CD4-positive, alpha-beta T cell (primary cell): ENCODE measurements at regions not wholly inside any gene's neighbourhood (a gene's known extent, or its start where the extent isn't known, plus 50 kb on each side); places are given as distances from the start of the nearest gene placed in this dataset.

Source experiments
- ATAC-seq: fragments of 200-7000 bp; cut with Tn5 transposase; one replicate; pipeline ENCODE4 v1.10.0; 2022; ENCODE audit warnings: mild to moderate bottlenecking; ENCODE audit not compliant: poor library complexity
- CTCF ChIA-PET: fragments of 350-600 bp; sonication (Branson Sonifier 250); formaldehyde crosslinking; loops from one replicate; lab custom pipeline; 2021; ENCODE audit warnings: antibody characterized with exemption, inconsistent platforms; lab: Charles Lee
- POLR2A ChIA-PET: fragments of 350-600 bp; sonication (Branson Sonifier 250); formaldehyde crosslinking; loops from one replicate; lab custom pipeline; 2021; ENCODE audit warnings: antibody characterized with exemption, inconsistent platforms; lab: Charles Lee
- DNase-seq, 14 experiments: peaks; one replicate each; pipeline ENCODE4 v3.0.0-alpha.2; 2013 to 2020; ENCODE audit warnings: mixed read lengths in 2 of 14
- H3K27ac ChIP-seq, 2 donors: one replicate each; pipeline versions ENCODE4 v1.5.1 to v1.7.0; 2013; ENCODE audit warnings: low read length in 2 of 2, low read depth in 1 of 2, mild to moderate bottlenecking in 1 of 2
- H3K27me3 ChIP-seq, 2 experiments: 1 replicate in 1 of 2; 2 replicates in 1 of 2; pipeline versions ENCODE4 v1.6.1 to v1.7.0; 2013; ENCODE audit warnings: low read length in 2 of 2, control low read depth in 1 of 2, mild to moderate bottlenecking in 1 of 2, moderate library complexity in 1 of 2; ENCODE audit not compliant: insufficient read depth in 2 of 2, control insufficient read depth in 1 of 2
- H3K36me3 ChIP-seq: one replicate; pipeline ENCODE4 v1.6.1; 2013; ENCODE audit warnings: low read length, control low read depth; ENCODE audit not compliant: insufficient read depth
- H3K4me1 ChIP-seq: one replicate; pipeline ENCODE4 v1.6.1; 2013; ENCODE audit warnings: low read length, control low read depth; ENCODE audit not compliant: insufficient read depth
- H3K4me3 ChIP-seq: one replicate; pipeline ENCODE4 v1.5.1; 2013; ENCODE audit warnings: mild to moderate bottlenecking, low read length, moderate library complexity
- H3K9me3 ChIP-seq, 2 experiments: 1 replicate in 1 of 2; 2 replicates in 1 of 2; pipeline versions ENCODE4 v1.6.1 to v1.7.0; 2013; ENCODE audit warnings: low read length in 2 of 2, mild to moderate bottlenecking in 2 of 2, control low read depth in 1 of 2, moderate library complexity in 1 of 2; ENCODE audit not compliant: control insufficient read depth in 1 of 2, insufficient read depth in 1 of 2
- H3K27ac Mint-ChIP-seq: one replicate; pipeline ENCODE4 v1.8.0; 2020; ENCODE audit warnings: mixed read lengths
- H3K27me3 Mint-ChIP-seq: one replicate; pipeline ENCODE4 v1.8.0; 2021; ENCODE audit warnings: mixed read lengths
- H3K36me3 Mint-ChIP-seq: one replicate; pipeline ENCODE4 v1.8.0; 2021; ENCODE audit warnings: low read depth, mixed read lengths
- H3K4me1 Mint-ChIP-seq: one replicate; pipeline ENCODE4 v1.8.0; 2021; ENCODE audit warnings: low read depth, mixed read lengths
- H3K4me3 Mint-ChIP-seq: one replicate; pipeline ENCODE4 v1.8.0; 2020; ENCODE audit warnings: mild to moderate bottlenecking, mixed read lengths
- H3K9me3 Mint-ChIP-seq: one replicate; pipeline ENCODE4 v1.8.0; 2020; ENCODE audit warnings: mixed read lengths
- CTCF ChIP-seq: fragments of 200-600 bp; IDR thresholded peaks from one replicate; pipeline ENCODE4 v1.8.0; 2022; ENCODE audit warnings: antibody characterized with exemption, mild to moderate bottlenecking
- intact Hi-C, 2 experiments: fragments of 100-400 bp; cut with DNase I in 1 of 2; cut with micrococcal nuclease in 1 of 2; formaldehyde crosslinking; loops; one replicate each; pipeline versions ENCODE4 v1.15.1 to v1.9.0; 2023 to 2025; cut with DNase I, micrococcal nuclease

DNA sequence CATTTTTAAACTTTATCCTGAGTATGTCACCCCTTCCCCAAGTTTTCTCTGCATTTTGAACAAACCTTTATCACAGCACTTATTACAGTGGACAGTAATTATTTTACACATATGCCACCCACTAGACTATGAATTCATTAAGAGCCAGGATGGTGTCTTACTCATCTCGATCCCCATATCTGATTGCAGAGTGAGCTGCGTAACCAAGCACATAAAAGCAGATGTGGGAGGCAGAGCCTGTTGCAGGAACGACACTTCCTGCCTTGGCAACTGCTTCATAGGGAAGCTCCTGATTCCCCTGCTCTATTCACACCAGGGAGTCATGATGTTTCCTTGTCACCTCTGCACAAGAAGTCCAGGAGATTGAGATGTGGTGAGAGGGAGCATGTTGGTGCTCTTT lies 91.1 kb downstream of the MINAR1 start:
- Histone ChIP-seq H3K4me3 (no peak overlapping the region), H3K36me3 (no peaks in the 10 kb centered on the region), H3K4me1 (no peaks in the 10 kb centered on the region), H3K27ac (no peak overlapping the region), H3K9me3 (no peaks in the 10 kb centered on the region), H3K27me3 (peaks cover 2 to 3% of the 10 kb centered on the region in 2 experiments)
- TF ChIP-seq CTCF, result no peak
- Mint-ChIP-seq H3K36me3 (no peaks in the 10 kb centered on the region), H3K9me3 (no peaks in the 10 kb centered on the region), H3K4me3 (no peak overlapping the region), H3K27me3 (peaks cover 28% of the 10 kb centered on the region), H3K4me1 (no peaks in the 10 kb centered on the region), H3K27ac (no peak overlapping the region)
- intact Hi-C loops, result no loop called here
- ChIA-PET POLR2A (no interaction called here), CTCF (no interaction called here)
- ATAC-seq (no peak), DNase-seq (no peak)

DNA sequence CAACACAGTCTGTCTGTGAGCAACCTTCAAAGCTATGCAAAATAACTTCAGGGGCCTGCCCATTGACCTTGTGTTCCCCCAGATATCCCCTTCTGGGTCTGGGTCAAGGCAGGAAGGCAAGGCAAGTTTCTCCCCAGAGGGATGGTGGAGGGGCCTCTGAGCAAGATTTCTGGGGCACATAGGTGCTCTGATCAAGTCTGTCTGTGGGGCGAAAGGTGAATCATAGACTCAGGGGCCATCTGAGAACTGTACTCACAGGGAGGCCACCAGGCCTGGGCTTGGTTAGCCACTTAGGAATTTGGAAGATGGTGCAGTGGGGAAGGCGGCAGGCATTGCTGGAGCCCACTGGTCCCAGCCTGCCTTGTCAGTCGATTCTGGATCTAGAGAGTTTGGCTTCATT lies 92.4 kb downstream of the MINAR1 start:
- Histone ChIP-seq H3K27me3 (no peaks in the 10 kb centered on the region), H3K9me3 (no peaks in the 10 kb centered on the region), H3K4me1 (no peaks in the 10 kb centered on the region), H3K36me3 (no peaks in the 10 kb centered on the region), H3K27ac (no peak overlapping the region), H3K4me3 (no peak overlapping the region)
- ATAC-seq (no peak), DNase-seq (no peak)
- TF ChIP-seq CTCF, result no peak
- intact Hi-C loops, result no loop called here
- no peaks in the 10 kb centered on the region for H3K36me3 Mint-ChIP-seq
- H3K4me1 Mint-ChIP-seq, result no peaks in the 10 kb centered on the region
- peaks cover 30% of the 10 kb centered on the region for H3K27me3 Mint-ChIP-seq
- ChIA-PET CTCF (no interaction called here), POLR2A (no interaction called here)
- no peak overlapping the region for H3K4me3 Mint-ChIP-seq
- H3K9me3 Mint-ChIP-seq, result no peaks in the 10 kb centered on the region
- no peak overlapping the region for H3K27ac Mint-ChIP-seq

DNA sequence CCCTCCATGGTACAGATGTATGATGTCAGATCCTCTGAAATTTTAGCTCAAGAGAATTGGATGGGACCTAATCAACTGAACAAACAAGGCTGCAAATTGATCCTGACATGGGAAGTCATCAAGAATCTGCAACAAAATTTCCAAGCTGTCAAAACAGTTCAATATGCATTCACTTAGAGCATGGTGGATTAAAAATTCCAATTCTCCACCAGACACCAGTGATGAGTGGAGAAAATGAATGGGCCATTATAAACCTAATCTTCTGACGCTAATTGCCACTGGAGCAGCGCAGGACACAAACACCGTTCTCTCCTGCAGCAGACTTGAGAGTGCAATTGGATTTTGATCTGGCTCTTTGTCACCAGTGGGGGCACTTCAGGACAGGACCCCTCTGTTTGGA lies 94.2 kb downstream of the MINAR1 start:
- Mint-ChIP-seq H3K4me1 (no peaks in the 10 kb centered on the region), H3K4me3 (no peak overlapping the region), H3K27me3 (peaks cover 30% of the 10 kb centered on the region), H3K36me3 (no peaks in the 10 kb centered on the region), H3K9me3 (no peaks in the 10 kb centered on the region), H3K27ac (no peak overlapping the region)
- ChIA-PET CTCF (no interaction called here), POLR2A (no interaction called here)
- no peak for TF ChIP-seq CTCF
- H3K27ac ChIP-seq, result no peak overlapping the region
- H3K36me3 ChIP-seq, result no peaks in the 10 kb centered on the region
- H3K4me1 ChIP-seq, result no peaks in the 10 kb centered on the region
- no peaks in the 10 kb centered on the region for H3K9me3 ChIP-seq
- no peak for ATAC-seq
- DNase-seq, result no peak
- intact Hi-C loops, result no loop called here
- no peaks in the 10 kb centered on the region for H3K27me3 ChIP-seq
- H3K4me3 ChIP-seq, result no peak overlapping the region
